ENCODE measurements at regions not wholly inside any gene's neighbourhood (a gene's known extent, or its start where the extent isn't known, plus 50 kb on each side); places are given as distances from the start of the nearest gene placed in this dataset.
A peak's percentile ranks its signal among the peaks of the same experiment; 100 is the strongest.

GRCh38 chr10:78964952-78965633 is 103.7 kb upstream of the ZMIZ1 start:
- Mint-ChIP-seq H3K4me3 (no peak overlapping the region), H3K27ac (no peak overlapping the region), H3K27me3 (ENCODE audit: low read depth) (no peaks in the 10 kb centered on the region), H3K36me3 (ENCODE audit: insufficient read depth in 2 of 2) (no peaks in the 10 kb centered on the region), H3K4me1 (ENCODE audit: low read depth) (no peaks in the 10 kb centered on the region), H3K9me3 (no peaks in the 10 kb centered on the region)
- ATAC-seq (replicated peaks in 1 of 2) (no peak), DNase-seq (no peak)

- DNase-seq: no peak
- Mint-ChIP-seq H3K36me3 (ENCODE audit: insufficient read depth in 2 of 2) (no peaks in the 10 kb centered on the region), H3K27ac (no peak overlapping the region), H3K27me3 (ENCODE audit: low read depth) (no peaks in the 10 kb centered on the region), H3K4me3 (no peak overlapping the region), H3K4me1 (ENCODE audit: low read depth) (no peaks in the 10 kb centered on the region), H3K9me3 (no peaks in the 10 kb centered on the region)
- ATAC-seq (replicated peaks in 1 of 2): no peak
Observed at GRCh38 chr10:78966182-78966787, 102.5 kb upstream of the ZMIZ1 start.

GRCh38 chr10:78966844-78967488 is 101.8 kb upstream of the ZMIZ1 start:
- no peaks in the 10 kb centered on the region for H3K27me3 Mint-ChIP-seq (ENCODE audit: low read depth)
- H3K9me3 Mint-ChIP-seq: no peaks in the 10 kb centered on the region
- H3K4me1 Mint-ChIP-seq (ENCODE audit: low read depth): no peaks in the 10 kb centered on the region
- H3K36me3 Mint-ChIP-seq (ENCODE audit: insufficient read depth in 2 of 2): no peaks in the 10 kb centered on the region
- ATAC-seq (replicated peaks in 1 of 2): no peak
- H3K27ac Mint-ChIP-seq: no peak overlapping the region
- no peak overlapping the region for H3K4me3 Mint-ChIP-seq
- no peak for DNase-seq

GRCh38 chr10:78968300-78968942 is 100.3 kb upstream of the ZMIZ1 start:
- no peak overlapping the region for H3K4me3 Mint-ChIP-seq
- H3K9me3 Mint-ChIP-seq: no peaks in the 10 kb centered on the region
- H3K27me3 Mint-ChIP-seq (ENCODE audit: low read depth): no peaks in the 10 kb centered on the region
- H3K27ac Mint-ChIP-seq: no peak overlapping the region
- no peak for DNase-seq
- H3K4me1 Mint-ChIP-seq (ENCODE audit: low read depth): peaks cover 6% of the 10 kb centered on the region
- no peak for ATAC-seq (replicated peaks in 1 of 2)
- H3K36me3 Mint-ChIP-seq (ENCODE audit: insufficient read depth in 2 of 2): no peaks in the 10 kb centered on the region

- DNase-seq (no peak), ATAC-seq (replicated peaks in 1 of 2) (no peak)
- Mint-ChIP-seq H3K27ac (no peak overlapping the region), H3K9me3 (no peaks in the 10 kb centered on the region), H3K36me3 (ENCODE audit: insufficient read depth in 2 of 2) (no peaks in the 10 kb centered on the region), H3K4me3 (no peak overlapping the region), H3K27me3 (ENCODE audit: low read depth) (no peaks in the 10 kb centered on the region), H3K4me1 (ENCODE audit: low read depth) (peaks cover 6% of the 10 kb centered on the region)
Observed at GRCh38 chr10:78968943-78969342, 99.8 kb upstream of the ZMIZ1 start.

GRCh38 chr10:78969719-78970118 is 99.0 kb upstream of the ZMIZ1 start:
- Mint-ChIP-seq H3K4me3 (no peak overlapping the region), H3K27me3 (ENCODE audit: low read depth) (no peaks in the 10 kb centered on the region), H3K9me3 (no peaks in the 10 kb centered on the region), H3K36me3 (ENCODE audit: insufficient read depth in 2 of 2) (peaks cover 0 to 2% of the 10 kb centered on the region in 2 donors), H3K4me1 (ENCODE audit: low read depth) (peaks cover 13% of the 10 kb centered on the region), H3K27ac (no peak overlapping the region)
- DNase-seq (no peak), ATAC-seq (replicated peaks in 1 of 2) (no peak)

- no peak overlapping the region for H3K27ac Mint-ChIP-seq
- H3K9me3 Mint-ChIP-seq: no peaks in the 10 kb centered on the region
- no peaks in the 10 kb centered on the region for H3K27me3 Mint-ChIP-seq (ENCODE audit: low read depth)
- no peak overlapping the region for H3K4me3 Mint-ChIP-seq
- ATAC-seq (replicated peaks in 1 of 2): no peak
- peaks cover 0 to 2% of the 10 kb centered on the region in 2 donors for H3K36me3 Mint-ChIP-seq (ENCODE audit: insufficient read depth in 2 of 2)
- DNase-seq: no peak
- H3K4me1 Mint-ChIP-seq (ENCODE audit: low read depth): peaks cover 18% of the 10 kb centered on the region
Observed at GRCh38 chr10:78970261-78970660, 98.5 kb upstream of the ZMIZ1 start.

GRCh38 chr10:78971094-78971682 is 97.6 kb upstream of the ZMIZ1 start:
- no peaks in the 10 kb centered on the region for H3K27me3 Mint-ChIP-seq (ENCODE audit: low read depth)
- H3K9me3 Mint-ChIP-seq: no peaks in the 10 kb centered on the region
- peaks cover 27% of the 10 kb centered on the region for H3K4me1 Mint-ChIP-seq (ENCODE audit: low read depth)
- H3K36me3 Mint-ChIP-seq (ENCODE audit: insufficient read depth in 2 of 2): peaks cover 0 to 2% of the 10 kb centered on the region in 2 donors
- ATAC-seq (replicated peaks in 1 of 2) (no peak), DNase-seq (no peak)
- H3K4me3 Mint-ChIP-seq: no peak overlapping the region
- no peak overlapping the region for H3K27ac Mint-ChIP-seq

GRCh38 chr10:78972160-78972946 is 96.4 kb upstream of the ZMIZ1 start:
- Mint-ChIP-seq H3K36me3 (ENCODE audit: insufficient read depth in 2 of 2) (peaks cover 0 to 2% of the 10 kb centered on the region in 2 donors), H3K4me3 (peak overlapping the region; percentile 44 to 73), H3K27ac (no peak overlapping the region), H3K9me3 (no peaks in the 10 kb centered on the region), H3K4me1 (ENCODE audit: low read depth) (peaks cover 32% of the 10 kb centered on the region), H3K27me3 (ENCODE audit: low read depth) (no peaks in the 10 kb centered on the region)
- ATAC-seq (replicated peaks in 1 of 2): no peak
- no peak for DNase-seq

- ATAC-seq (replicated peaks in 1 of 2): peak; percentile 79 to 81
- Mint-ChIP-seq H3K27ac (peak overlapping the region; percentile 83), H3K27me3 (ENCODE audit: low read depth) (no peaks in the 10 kb centered on the region), H3K4me3 (peak overlapping the region; percentile 47 to 73), H3K36me3 (ENCODE audit: insufficient read depth in 2 of 2) (peaks cover 0 to 2% of the 10 kb centered on the region in 2 donors), H3K9me3 (no peaks in the 10 kb centered on the region), H3K4me1 (ENCODE audit: low read depth) (peaks cover 41% of the 10 kb centered on the region)
- peak; percentile 80 to 85 for DNase-seq
Observed at GRCh38 chr10:78972947-78973900, 95.5 kb upstream of the ZMIZ1 start.

- Mint-ChIP-seq H3K9me3 (no peaks in the 10 kb centered on the region), H3K4me1 (ENCODE audit: low read depth) (peaks cover 43% of the 10 kb centered on the region), H3K36me3 (ENCODE audit: insufficient read depth in 2 of 2) (peaks cover 0 to 2% of the 10 kb centered on the region in 2 donors), H3K4me3 (peak overlapping the region; percentile 99), H3K27me3 (ENCODE audit: low read depth) (no peaks in the 10 kb centered on the region), H3K27ac (peak overlapping the region; percentile 100)
- ATAC-seq (replicated peaks in 1 of 2) (peak; percentile 17 to 19), DNase-seq (no peak)
Observed at GRCh38 chr10:78973901-78974616, 94.7 kb upstream of the ZMIZ1 start.

Measured in activated T-cell treated with anti-CD3 and anti-CD28 coated beads, Interleukin-2, amount 50 U/mL, for 72 hours (primary cell).